ENCODE measurements at regions not wholly inside any gene's neighbourhood (a gene's known extent, or its start where the extent isn't known, plus 50 kb on each side); places are given as distances from the start of the nearest gene placed in this dataset.

DNA sequence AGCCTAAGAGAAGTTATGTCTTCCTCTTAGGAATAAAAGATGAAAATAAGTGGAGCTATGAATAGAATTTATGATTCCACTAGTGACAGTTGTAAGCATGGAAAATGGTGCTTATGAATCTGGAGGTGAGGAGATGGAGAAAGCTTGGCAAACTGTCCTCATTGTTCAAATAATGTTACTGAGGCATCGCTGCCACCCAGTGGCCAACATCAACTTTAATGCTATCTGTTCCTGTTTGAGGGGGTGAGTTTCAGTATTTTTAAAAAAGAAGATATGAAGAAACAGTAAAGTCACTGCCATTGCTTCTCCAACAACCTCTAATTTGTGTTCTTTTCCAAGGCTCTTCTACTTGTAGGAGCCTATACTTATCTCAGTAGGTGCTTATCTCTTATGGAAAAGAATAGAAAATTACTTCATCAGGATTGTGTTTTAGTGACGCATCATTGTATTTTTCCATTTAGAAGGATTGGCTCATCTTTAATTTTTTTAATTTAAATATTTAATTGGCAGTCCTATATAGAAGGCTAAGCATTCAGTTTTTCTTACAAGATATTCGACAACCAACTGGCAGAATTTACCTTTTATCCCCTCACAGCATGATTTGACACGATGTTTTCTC is 260.4 kb upstream of the P2RY1 start:
- H3K4me1 Mint-ChIP-seq (ENCODE audit: low read depth) = no peaks in the 10 kb centered on the region
- no peak overlapping the region for H3K27ac Mint-ChIP-seq
- no peaks in the 10 kb centered on the region for H3K9me3 Mint-ChIP-seq
- no peaks in the 10 kb centered on the region for H3K36me3 Mint-ChIP-seq (ENCODE audit: low read depth)
- TF ChIP-seq, protein P1, sequence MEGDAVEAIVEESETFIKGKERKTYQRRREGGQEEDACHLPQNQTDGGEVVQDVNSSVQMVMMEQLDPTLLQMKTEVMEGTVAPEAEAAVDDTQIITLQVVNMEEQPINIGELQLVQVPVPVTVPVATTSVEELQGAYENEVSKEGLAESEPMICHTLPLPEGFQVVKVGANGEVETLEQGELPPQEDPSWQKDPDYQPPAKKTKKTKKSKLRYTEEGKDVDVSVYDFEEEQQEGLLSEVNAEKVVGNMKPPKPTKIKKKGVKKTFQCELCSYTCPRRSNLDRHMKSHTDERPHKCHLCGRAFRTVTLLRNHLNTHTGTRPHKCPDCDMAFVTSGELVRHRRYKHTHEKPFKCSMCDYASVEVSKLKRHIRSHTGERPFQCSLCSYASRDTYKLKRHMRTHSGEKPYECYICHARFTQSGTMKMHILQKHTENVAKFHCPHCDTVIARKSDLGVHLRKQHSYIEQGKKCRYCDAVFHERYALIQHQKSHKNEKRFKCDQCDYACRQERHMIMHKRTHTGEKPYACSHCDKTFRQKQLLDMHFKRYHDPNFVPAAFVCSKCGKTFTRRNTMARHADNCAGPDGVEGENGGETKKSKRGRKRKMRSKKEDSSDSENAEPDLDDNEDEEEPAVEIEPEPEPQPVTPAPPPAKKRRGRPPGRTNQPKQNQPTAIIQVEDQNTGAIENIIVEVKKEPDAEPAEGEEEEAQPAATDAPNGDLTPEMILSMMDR (IDR thresholded peaks at IDR 0.05) = peak; percentile 78
- DNase-seq = peak; percentile 47
- no peak overlapping the region for H3K4me3 Mint-ChIP-seq
- H3K27me3 Mint-ChIP-seq (ENCODE audit: insufficient read depth) = peaks cover 6% of the 10 kb centered on the region; the same call in 1 of the 2 replicates

DNA sequence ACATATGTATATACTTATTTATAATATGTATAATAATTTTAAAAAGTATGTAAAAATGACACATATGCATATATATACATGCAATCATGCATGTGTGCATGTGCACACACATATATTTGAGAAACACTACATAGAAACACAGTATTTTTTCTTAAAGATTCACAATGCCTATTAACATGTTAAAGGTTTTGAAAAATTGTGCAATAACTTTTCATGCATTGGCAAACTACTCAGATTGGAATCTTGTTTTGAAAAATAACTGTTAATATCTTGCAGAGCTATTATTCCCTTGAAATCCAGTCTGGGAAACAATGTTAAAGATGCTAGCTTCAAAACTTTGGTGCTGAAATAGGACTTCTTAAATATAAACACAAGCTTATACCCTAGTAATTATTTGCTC is 256.2 kb upstream of the P2RY1 start:
- no peaks in the 10 kb centered on the region for H3K4me1 Mint-ChIP-seq (ENCODE audit: low read depth)
- peaks cover 10% of the 10 kb centered on the region for H3K27me3 Mint-ChIP-seq (ENCODE audit: insufficient read depth)
- TF ChIP-seq, protein P1 (IDR thresholded peaks at IDR 0.05) = no peak
- H3K36me3 Mint-ChIP-seq (ENCODE audit: low read depth) = no peaks in the 10 kb centered on the region
- H3K9me3 Mint-ChIP-seq = no peaks in the 10 kb centered on the region
- no peak for DNase-seq
- no peak overlapping the region for H3K27ac Mint-ChIP-seq
- H3K4me3 Mint-ChIP-seq = no peak overlapping the region

- Mint-ChIP-seq H3K4me3 (no peak overlapping the region), H3K36me3 (ENCODE audit: low read depth) (no peaks in the 10 kb centered on the region), H3K27me3 (ENCODE audit: insufficient read depth) (peaks cover 5% of the 10 kb centered on the region), H3K9me3 (no peaks in the 10 kb centered on the region), H3K4me1 (ENCODE audit: low read depth) (no peaks in the 10 kb centered on the region), H3K27ac (no peak overlapping the region)
- DNase-seq = no peak
- TF ChIP-seq, protein P1 (IDR thresholded peaks at IDR 0.05) = no peak
Observed at GRCh38 chr3:152581951-152582350, 253.0 kb upstream of the P2RY1 start.

DNA sequence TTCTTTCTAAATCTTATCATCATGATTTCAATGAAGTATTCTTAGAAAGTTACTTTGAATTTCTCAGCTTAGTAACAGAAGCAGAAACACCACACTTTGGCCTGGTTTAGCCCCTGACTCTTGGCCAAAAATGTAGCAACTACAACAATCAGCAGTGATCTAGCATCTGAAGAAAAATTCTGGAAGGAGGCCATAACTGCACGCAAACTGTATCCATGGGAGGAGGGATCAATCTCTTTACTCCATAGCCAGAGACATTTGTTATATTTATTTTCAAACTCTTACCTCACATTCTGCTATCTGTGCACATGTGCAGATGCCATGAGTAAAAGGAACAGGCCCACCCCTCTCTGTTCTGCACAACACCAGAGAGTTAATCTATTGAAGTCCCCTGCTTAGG is 251.0 kb upstream of the P2RY1 start:
- Mint-ChIP-seq H3K4me1 (ENCODE audit: low read depth) (no peaks in the 10 kb centered on the region), H3K27ac (no peak overlapping the region), H3K9me3 (no peaks in the 10 kb centered on the region), H3K36me3 (ENCODE audit: low read depth) (no peaks in the 10 kb centered on the region), H3K27me3 (ENCODE audit: insufficient read depth) (peaks cover 5% of the 10 kb centered on the region), H3K4me3 (no peak overlapping the region)
- DNase-seq = no peak
- TF ChIP-seq, protein P1 (IDR thresholded peaks at IDR 0.05) = no peak

- Mint-ChIP-seq H3K4me1 (ENCODE audit: low read depth) (no peaks in the 10 kb centered on the region), H3K9me3 (no peaks in the 10 kb centered on the region), H3K4me3 (no peak overlapping the region), H3K27me3 (ENCODE audit: insufficient read depth) (peaks cover 6% of the 10 kb centered on the region), H3K27ac (no peak overlapping the region), H3K36me3 (ENCODE audit: low read depth) (no peaks in the 10 kb centered on the region)
- no peak for DNase-seq
- TF ChIP-seq, protein P1 (IDR thresholded peaks at IDR 0.05) = no peak
Observed at GRCh38 chr3:152586974-152587373, 248.0 kb upstream of the P2RY1 start.

DNA sequence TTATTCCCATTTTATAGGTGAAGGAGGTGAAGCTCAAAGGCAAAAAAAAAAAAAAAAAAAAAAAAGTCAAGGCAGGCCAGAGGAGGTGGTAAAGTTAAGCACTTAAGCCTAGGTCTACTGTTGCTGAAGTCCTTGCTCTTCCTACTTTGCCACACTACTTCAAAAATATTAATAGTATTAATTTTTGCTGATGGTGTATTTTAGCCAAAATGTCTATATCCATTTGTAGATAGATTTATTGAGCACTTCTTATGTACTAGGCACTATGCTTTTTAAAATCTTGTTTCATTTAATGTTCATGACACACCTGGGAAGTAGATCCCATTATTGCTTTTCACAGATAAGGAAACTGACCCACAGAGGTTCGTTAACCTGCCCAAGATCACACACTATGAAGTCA is 247.1 kb upstream of the P2RY1 start:
- Mint-ChIP-seq H3K27me3 (ENCODE audit: insufficient read depth) (peaks cover 6% of the 10 kb centered on the region), H3K4me3 (no peak overlapping the region), H3K4me1 (ENCODE audit: low read depth) (no peaks in the 10 kb centered on the region), H3K9me3 (no peaks in the 10 kb centered on the region), H3K27ac (no peak overlapping the region), H3K36me3 (ENCODE audit: low read depth) (no peaks in the 10 kb centered on the region)
- no peak for DNase-seq
- TF ChIP-seq, protein P1 (IDR thresholded peaks at IDR 0.05) = no peak

Measured in HFFc6 (cell line).